Right atrium auricular region (tissue), 2 donors: ENCODE measurements at regions not wholly inside any gene's neighbourhood (a gene's known extent, or its start where the extent isn't known, plus 50 kb on each side); places are given as distances from the start of the nearest gene placed in this dataset.

Experiments used
- DNase-seq: peaks from one replicate; pipeline ENCODE4 v3.0.0-alpha.2; 2019; ENCODE audit warnings: low spot score
- H3K27ac ChIP-seq, 2 donors: fragments of 200-600 bp; sonication (generic); 1 replicate in 1 of 2; 2 replicates in 1 of 2; pipeline ENCODE4 v1.5.1; 2016 to 2019
- H3K27me3 ChIP-seq, 2 donors: fragments of 200-600 bp; sonication (generic); one replicate each; pipeline versions ENCODE4 v1.5.1 to v1.6.0; 2017 to 2019
- H3K36me3 ChIP-seq: fragments of 200-600 bp; sonication (generic); one replicate; pipeline ENCODE4 v1.5.1; 2016
- H3K4me1 ChIP-seq, 2 donors: fragments of 200-600 bp; sonication (generic); one replicate each; pipeline versions ENCODE4 v1.5.1 to v1.6.0; 2017 to 2019
- H3K4me3 ChIP-seq, 2 donors: fragments of 200-600 bp; sonication (generic); 1 replicate in 1 of 2; 2 replicates in 1 of 2; pipeline ENCODE4 v1.5.1; 2017 to 2019; ENCODE audit warnings: mild to moderate bottlenecking in 1 of 2, moderate library complexity in 1 of 2
- H3K9me3 ChIP-seq, 2 donors: fragments of 200-600 bp; sonication (generic); one replicate each; pipeline ENCODE4 v1.5.1; 2019
- CTCF ChIP-seq, 2 donors: fragments of 200-600 bp; sonication (generic); IDR thresholded peaks; one replicate each; pipeline ENCODE4 v1.5.1; 2019; ENCODE audit warnings: antibody characterized with exemption in 2 of 2

- H3K9me3 ChIP-seq, result no peaks in the 10 kb centered on the region
- no peak for DNase-seq
- TF ChIP-seq CTCF (IDR thresholded peaks at IDR 0.05), result no peak
Measured at GRCh38 chr4:156594624-156595023, 377.0 kb downstream of the PDGFC start.

GRCh38 chr4:156593464-156593863, 378.1 kb downstream of the PDGFC start:
- no peaks in the 10 kb centered on the region for H3K9me3 ChIP-seq
- no peak overlapping the region for H3K27ac ChIP-seq
- no peak for TF ChIP-seq CTCF (IDR thresholded peaks at IDR 0.05)
- no peaks in the 10 kb centered on the region for H3K36me3 ChIP-seq
- no peak overlapping the region for H3K4me3 ChIP-seq
- no peaks in the 10 kb centered on the region for H3K4me1 ChIP-seq
- no peak for DNase-seq
- no peaks in the 10 kb centered on the region for H3K27me3 ChIP-seq

More at GRCh38 chr4:156594624-156595023, 377.0 kb downstream of the PDGFC start:
- no peaks in the 10 kb centered on the region for H3K27me3 ChIP-seq
- H3K36me3 ChIP-seq, result no peaks in the 10 kb centered on the region
- H3K4me3 ChIP-seq, result no peak overlapping the region
- H3K27ac ChIP-seq, result no peak overlapping the region
- H3K4me1 ChIP-seq, result no peaks in the 10 kb centered on the region

GRCh38 chr4:156591679-156592078, 379.9 kb downstream of the PDGFC start:
- no peak overlapping the region for H3K4me3 ChIP-seq
- H3K36me3 ChIP-seq, result no peaks in the 10 kb centered on the region
- DNase-seq, result no peak
- no peak for TF ChIP-seq CTCF (IDR thresholded peaks at IDR 0.05)
- no peaks in the 10 kb centered on the region for H3K9me3 ChIP-seq
- H3K4me1 ChIP-seq, result no peaks in the 10 kb centered on the region
- H3K27me3 ChIP-seq, result no peaks in the 10 kb centered on the region
- H3K27ac ChIP-seq, result no peak overlapping the region

- Histone ChIP-seq H3K27ac (no peak overlapping the region), H3K36me3 (no peaks in the 10 kb centered on the region), H3K4me1 (no peaks in the 10 kb centered on the region), H3K27me3 (no peaks in the 10 kb centered on the region), H3K9me3 (no peaks in the 10 kb centered on the region), H3K4me3 (no peak overlapping the region)
- no peak for TF ChIP-seq CTCF (IDR thresholded peaks at IDR 0.05)
- DNase-seq, result no peak
Measured at GRCh38 chr4:156584100-156584499, 387.5 kb downstream of the PDGFC start.

DNA sequence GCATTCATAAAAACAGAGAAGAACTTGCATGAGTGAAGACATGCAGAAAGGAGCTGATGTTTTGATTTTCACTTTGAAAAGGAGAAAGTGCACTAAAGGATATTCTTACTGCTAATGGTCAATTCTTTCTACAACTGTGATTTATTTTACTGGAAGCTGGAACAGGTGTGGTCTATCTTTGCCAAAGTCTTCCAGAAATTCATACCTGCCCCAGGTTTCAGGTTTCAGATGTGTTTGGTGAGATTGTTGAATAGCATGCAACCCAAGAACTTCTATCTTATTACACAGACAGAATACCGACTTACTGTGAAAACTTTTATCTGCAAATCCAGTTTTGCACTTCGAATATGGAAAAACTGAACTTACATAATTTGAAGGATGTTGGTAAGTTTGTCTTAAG, 388.3 kb downstream of the PDGFC start:
- TF ChIP-seq CTCF (IDR thresholded peaks at IDR 0.05), result no peak
- Histone ChIP-seq H3K27ac (no peak overlapping the region), H3K9me3 (no peaks in the 10 kb centered on the region), H3K27me3 (no peaks in the 10 kb centered on the region), H3K36me3 (no peaks in the 10 kb centered on the region), H3K4me1 (no peaks in the 10 kb centered on the region), H3K4me3 (no peak overlapping the region)
- DNase-seq, result no peak

GRCh38 chr4:156581282-156582063, 390.1 kb downstream of the PDGFC start:
- no peaks in the 10 kb centered on the region for H3K4me1 ChIP-seq
- DNase-seq, result no peak
- no peak overlapping the region for H3K4me3 ChIP-seq
- no peaks in the 10 kb centered on the region for H3K36me3 ChIP-seq
- no peak for TF ChIP-seq CTCF (IDR thresholded peaks at IDR 0.05)
- H3K27me3 ChIP-seq, result no peaks in the 10 kb centered on the region
- no peak overlapping the region for H3K27ac ChIP-seq
- no peaks in the 10 kb centered on the region for H3K9me3 ChIP-seq
